GM21825 (cell line): ENCODE measurements at regions not wholly inside any gene's neighbourhood (a gene's known extent, or its start where the extent isn't known, plus 50 kb on each side); places are given as distances from the start of the nearest gene placed in this dataset.

ENCODE experiments used
- ATAC-seq: cut with Tn5 transposase; IDR thresholded peaks from one replicate; pipeline ENCODE4 v1.9.1; 2021; ENCODE audit warnings: mild to moderate bottlenecking, moderate library complexity; ENCODE audit not compliant: unreplicated experiment

DNA sequence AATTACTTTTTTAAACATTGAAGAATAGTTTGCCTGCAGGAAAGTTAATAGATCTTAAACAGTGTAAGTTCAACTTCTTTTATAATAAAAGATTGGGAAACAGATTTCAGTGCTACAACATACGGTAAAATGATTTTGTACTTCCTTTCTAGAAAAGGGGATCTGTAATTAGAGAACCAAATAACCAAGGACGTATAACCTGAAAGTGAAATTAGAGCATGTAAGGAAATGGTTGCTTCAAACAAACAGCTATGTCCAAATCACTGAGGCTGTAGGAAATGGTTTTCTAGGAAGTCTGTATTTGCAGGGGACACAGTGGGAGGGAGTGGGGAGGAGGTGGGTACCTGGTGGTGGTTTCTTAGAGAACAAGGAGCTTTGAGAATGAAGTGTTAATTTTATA, 57.9 kb upstream of the EXOC6 start:
- no peak for ATAC-seq

DNA sequence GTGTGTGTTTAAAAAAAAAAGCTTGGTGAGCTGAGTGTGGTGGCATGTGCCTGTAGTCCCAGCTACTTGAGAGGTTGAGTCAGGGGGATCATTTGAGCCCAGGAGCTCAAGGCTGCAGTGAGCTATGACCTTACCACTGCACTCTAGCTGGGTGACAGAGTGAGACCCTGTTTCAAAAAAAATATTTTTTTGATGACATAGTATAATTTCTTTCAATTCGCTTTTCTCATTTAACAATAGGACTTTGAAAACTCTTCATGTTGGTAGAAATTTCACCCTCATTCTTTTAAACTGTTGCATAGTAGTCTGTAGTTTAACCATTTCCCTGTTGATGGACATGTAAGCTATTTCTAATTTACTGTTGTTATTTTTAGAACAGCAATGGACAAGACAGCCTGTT, 55.7 kb upstream of the EXOC6 start:
- ATAC-seq, result no peak
